Mesothelial cell of epicardium (in vitro differentiated cells): ENCODE measurements at regions not wholly inside any gene's neighbourhood (a gene's known extent, or its start where the extent isn't known, plus 50 kb on each side); places are given as distances from the start of the nearest gene placed in this dataset.

Experiments
- DNase-seq, 2 experiments: peaks; one replicate each; pipeline ENCODE4 v3.0.0; 2021; ENCODE audit warnings: low spot score in 2 of 2; ENCODE audit not compliant: unreplicated experiment in 2 of 2
- H3K27ac Mint-ChIP-seq: 2 replicates; pipeline ENCODE4 v1.8.0; 2021; ENCODE audit warnings: mixed read lengths
- H3K27me3 Mint-ChIP-seq: 2 replicates; pipeline ENCODE4 v1.8.0; 2021; ENCODE audit warnings: low read depth, mixed read lengths
- H3K36me3 Mint-ChIP-seq: 2 replicates; pipeline ENCODE4 v1.8.0; 2021; ENCODE audit warnings: mixed read lengths
- H3K4me1 Mint-ChIP-seq: 2 replicates; pipeline ENCODE4 v1.8.0; 2021; ENCODE audit warnings: mixed read lengths
- H3K4me3 Mint-ChIP-seq: 2 replicates; pipeline ENCODE4 v1.8.0; 2021; ENCODE audit warnings: mild to moderate bottlenecking, moderate library complexity, mixed read lengths
- H3K9me3 Mint-ChIP-seq: 2 replicates; pipeline ENCODE4 v1.8.0; 2021; ENCODE audit warnings: mixed read lengths
- TF ChIP-seq, protein P1 (sequence below): fragments of 200-600 bp; sonication (generic); IDR thresholded peaks from one replicate; pipeline ENCODE4 v1.5.0; 2021; ENCODE audit warnings: antibody characterized with exemption; ENCODE audit not compliant: unreplicated experiment

DNA sequence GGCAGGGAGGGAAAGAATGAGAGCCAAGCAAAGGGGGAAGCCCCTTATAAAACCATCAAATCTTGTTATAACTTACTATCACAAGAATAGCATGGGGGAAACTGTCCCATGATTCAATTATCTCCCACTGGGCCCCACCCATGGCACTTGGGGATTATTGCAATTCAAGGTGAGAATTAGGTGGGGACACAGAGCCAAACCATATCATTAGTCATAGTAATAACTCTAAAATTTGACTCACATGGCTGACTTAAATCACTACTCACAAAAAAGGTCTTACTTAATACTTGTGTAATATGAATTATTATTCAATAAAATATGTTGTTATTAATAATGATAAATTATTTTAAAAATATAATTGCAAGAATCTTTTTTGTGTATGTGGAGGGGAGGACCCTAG lies 178.1 kb upstream of the TCF21 start:
- TF ChIP-seq, protein P1, sequence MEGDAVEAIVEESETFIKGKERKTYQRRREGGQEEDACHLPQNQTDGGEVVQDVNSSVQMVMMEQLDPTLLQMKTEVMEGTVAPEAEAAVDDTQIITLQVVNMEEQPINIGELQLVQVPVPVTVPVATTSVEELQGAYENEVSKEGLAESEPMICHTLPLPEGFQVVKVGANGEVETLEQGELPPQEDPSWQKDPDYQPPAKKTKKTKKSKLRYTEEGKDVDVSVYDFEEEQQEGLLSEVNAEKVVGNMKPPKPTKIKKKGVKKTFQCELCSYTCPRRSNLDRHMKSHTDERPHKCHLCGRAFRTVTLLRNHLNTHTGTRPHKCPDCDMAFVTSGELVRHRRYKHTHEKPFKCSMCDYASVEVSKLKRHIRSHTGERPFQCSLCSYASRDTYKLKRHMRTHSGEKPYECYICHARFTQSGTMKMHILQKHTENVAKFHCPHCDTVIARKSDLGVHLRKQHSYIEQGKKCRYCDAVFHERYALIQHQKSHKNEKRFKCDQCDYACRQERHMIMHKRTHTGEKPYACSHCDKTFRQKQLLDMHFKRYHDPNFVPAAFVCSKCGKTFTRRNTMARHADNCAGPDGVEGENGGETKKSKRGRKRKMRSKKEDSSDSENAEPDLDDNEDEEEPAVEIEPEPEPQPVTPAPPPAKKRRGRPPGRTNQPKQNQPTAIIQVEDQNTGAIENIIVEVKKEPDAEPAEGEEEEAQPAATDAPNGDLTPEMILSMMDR = no peak
- Mint-ChIP-seq H3K4me3 (no peak overlapping the region), H3K27me3 (no peaks in the 10 kb centered on the region), H3K9me3 (peaks cover 4% of the 10 kb centered on the region), H3K27ac (no peak overlapping the region), H3K36me3 (no peaks in the 10 kb centered on the region), H3K4me1 (peaks cover 19% of the 10 kb centered on the region)
- no peak for DNase-seq

- Mint-ChIP-seq H3K36me3 (no peaks in the 10 kb centered on the region), H3K27ac (no peak overlapping the region), H3K9me3 (no peaks in the 10 kb centered on the region), H3K27me3 (no peaks in the 10 kb centered on the region), H3K4me3 (no peak overlapping the region), H3K4me1 (peaks cover 18% of the 10 kb centered on the region)
- TF ChIP-seq, protein P1 = no peak
- no peak for DNase-seq
Measured at GRCh38 chr6:133715270-133715669, 173.6 kb upstream of the TCF21 start.

GRCh38 chr6:133724726-133725125 lies 164.2 kb upstream of the TCF21 start:
- Mint-ChIP-seq H3K27me3 (no peaks in the 10 kb centered on the region), H3K4me3 (no peak overlapping the region), H3K36me3 (peaks cover 20% of the 10 kb centered on the region), H3K9me3 (peaks cover 38% of the 10 kb centered on the region), H3K4me1 (no peaks in the 10 kb centered on the region), H3K27ac (no peak overlapping the region)
- no peak for DNase-seq
- TF ChIP-seq, protein P1 = no peak

DNA sequence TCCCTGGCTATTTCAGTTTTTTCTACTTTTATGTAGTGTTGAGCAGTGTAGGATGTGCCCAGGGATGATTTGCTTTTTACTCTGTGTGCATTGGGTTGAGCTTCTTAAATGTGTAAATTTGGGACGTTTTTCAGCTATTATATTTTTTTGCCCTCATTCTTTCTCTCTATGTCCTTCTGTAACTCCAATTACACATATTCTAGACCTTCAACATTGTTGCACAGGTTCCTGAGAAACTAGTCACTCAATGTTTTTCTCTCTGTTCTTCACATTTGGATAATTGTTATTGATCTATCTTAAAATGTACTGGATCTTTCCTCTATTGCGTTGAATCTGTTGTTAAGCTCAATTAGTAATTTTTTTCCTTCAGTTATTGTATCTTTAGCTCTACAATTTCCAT lies 162.7 kb upstream of the TCF21 start:
- DNase-seq = no peak
- Mint-ChIP-seq H3K4me3 (no peak overlapping the region), H3K27ac (no peak overlapping the region), H3K4me1 (no peaks in the 10 kb centered on the region), H3K9me3 (peaks cover 38% of the 10 kb centered on the region), H3K27me3 (no peaks in the 10 kb centered on the region), H3K36me3 (peaks cover 20% of the 10 kb centered on the region)
- TF ChIP-seq, protein P1 = no peak

GRCh38 chr6:133730881-133731280 lies 158.0 kb upstream of the TCF21 start:
- H3K27ac Mint-ChIP-seq = no peak overlapping the region

More at GRCh38 chr6:133730881-133731280, 158.0 kb upstream of the TCF21 start:
- TF ChIP-seq, protein P1 = no peak
- peaks cover 33% of the 10 kb centered on the region for H3K9me3 Mint-ChIP-seq
- DNase-seq = no peak
- H3K36me3 Mint-ChIP-seq = peaks cover 9% of the 10 kb centered on the region
- no peak overlapping the region for H3K4me3 Mint-ChIP-seq
- H3K4me1 Mint-ChIP-seq = no peaks in the 10 kb centered on the region
- H3K27me3 Mint-ChIP-seq = no peaks in the 10 kb centered on the region
